GM12864 (cell line): ENCODE measurements at regions not wholly inside any gene's neighbourhood (a gene's known extent, or its start where the extent isn't known, plus 50 kb on each side); places are given as distances from the start of the nearest gene placed in this dataset.

Experiments
- DNase-seq: peaks from one replicate; pipeline ENCODE4 v3.0.0-alpha.2; 2011; ENCODE audit warnings: low read depth
- H3K4me3 ChIP-seq: 2 replicates; pipeline ENCODE4 v1.5.1; 2011; ENCODE audit warnings: mild to moderate bottlenecking, low read depth, low read length, control low read depth
- TF ChIP-seq, protein P1 (sequence below): IDR thresholded peaks from 2 replicates; pipeline ENCODE4 v1.5.1; 2011; ENCODE audit warnings: low read depth, mild to moderate bottlenecking, moderate library complexity, low read length, control low read depth, inconsistent platforms; ENCODE audit errors: missing control alignments

DNA sequence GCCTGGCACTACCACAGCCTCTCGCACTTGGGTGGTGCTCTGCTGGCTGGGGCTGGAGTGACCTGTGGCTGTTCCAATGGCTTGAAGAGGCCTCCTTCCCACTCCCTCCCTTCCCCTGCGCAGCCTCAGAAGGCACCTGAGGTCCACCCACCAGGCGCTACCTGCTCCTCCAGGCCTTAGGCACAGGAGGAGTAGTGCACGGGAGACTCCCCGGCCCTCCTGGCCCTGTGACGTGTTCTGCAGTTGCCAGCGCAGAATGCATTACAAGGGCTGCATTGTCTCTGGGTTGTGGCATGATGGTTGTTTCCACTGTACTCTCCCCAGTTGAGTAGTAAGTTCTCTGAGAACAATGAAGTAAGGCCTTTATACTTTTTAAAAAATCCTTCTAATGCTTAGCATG lies 128.6 kb downstream of the TEX29 start:
- no peak for DNase-seq
- no peak overlapping the region for H3K4me3 ChIP-seq
- TF ChIP-seq, protein P1, sequence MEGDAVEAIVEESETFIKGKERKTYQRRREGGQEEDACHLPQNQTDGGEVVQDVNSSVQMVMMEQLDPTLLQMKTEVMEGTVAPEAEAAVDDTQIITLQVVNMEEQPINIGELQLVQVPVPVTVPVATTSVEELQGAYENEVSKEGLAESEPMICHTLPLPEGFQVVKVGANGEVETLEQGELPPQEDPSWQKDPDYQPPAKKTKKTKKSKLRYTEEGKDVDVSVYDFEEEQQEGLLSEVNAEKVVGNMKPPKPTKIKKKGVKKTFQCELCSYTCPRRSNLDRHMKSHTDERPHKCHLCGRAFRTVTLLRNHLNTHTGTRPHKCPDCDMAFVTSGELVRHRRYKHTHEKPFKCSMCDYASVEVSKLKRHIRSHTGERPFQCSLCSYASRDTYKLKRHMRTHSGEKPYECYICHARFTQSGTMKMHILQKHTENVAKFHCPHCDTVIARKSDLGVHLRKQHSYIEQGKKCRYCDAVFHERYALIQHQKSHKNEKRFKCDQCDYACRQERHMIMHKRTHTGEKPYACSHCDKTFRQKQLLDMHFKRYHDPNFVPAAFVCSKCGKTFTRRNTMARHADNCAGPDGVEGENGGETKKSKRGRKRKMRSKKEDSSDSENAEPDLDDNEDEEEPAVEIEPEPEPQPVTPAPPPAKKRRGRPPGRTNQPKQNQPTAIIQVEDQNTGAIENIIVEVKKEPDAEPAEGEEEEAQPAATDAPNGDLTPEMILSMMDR, result no peak

DNA sequence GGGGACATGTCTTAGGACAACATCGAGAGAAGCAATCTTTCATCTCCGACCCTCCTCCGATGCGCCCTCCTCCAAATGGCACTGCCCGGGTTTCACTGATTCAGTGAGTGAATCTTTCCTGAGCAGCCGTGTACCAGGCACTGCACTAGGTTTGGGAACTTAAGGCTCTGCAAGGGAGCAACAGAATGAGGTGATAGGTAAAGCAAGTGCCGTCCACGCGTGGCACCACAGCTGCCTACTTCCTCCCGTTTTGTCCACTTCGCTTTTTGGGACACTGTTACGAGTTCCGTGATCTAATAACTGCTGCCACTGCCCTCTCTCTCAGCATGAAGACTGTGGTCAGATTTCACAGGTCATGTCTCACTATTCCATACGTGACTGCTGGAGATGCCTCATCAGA lies 131.0 kb downstream of the TEX29 start:
- TF ChIP-seq, protein P1, result no peak
- H3K4me3 ChIP-seq, result no peak overlapping the region
- DNase-seq, result no peak

DNA sequence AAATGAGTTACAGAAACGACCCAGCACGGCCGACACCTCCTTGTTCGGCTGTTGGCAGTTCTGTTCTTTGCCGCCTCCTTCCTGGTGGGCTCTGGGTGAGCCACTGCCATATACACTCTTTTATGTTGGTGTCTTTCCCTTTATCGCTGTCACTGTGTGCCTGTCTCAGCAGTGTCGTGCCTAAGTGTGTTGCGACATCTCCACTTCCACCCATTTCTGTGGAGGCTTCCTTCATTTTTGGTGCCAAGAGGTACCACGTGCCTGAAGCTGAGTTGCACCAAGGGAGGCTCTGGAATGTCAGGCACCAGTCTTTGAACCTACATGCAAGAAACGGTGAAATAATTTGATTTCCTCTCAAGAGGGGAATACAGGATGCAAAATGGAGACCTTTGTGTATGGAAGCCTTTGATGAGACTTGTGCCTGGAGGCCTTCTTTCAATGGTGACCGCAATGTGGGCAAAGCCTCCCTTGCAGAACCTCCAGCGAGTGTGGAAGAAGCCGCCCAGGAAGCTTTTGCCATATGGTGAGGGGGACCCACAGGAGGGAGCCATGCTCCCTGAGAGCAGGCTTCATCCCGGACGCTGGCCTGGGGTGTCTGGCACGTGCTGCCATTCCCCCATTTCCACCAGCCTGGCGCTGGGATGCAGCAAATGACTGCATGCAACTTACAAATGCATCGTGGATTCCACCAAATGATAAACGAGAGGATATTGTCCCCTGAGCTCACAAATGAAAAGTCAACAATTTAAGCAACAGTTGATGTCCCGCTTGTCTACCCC lies 136.2 kb downstream of the TEX29 start:
- no peak overlapping the region for H3K4me3 ChIP-seq
- no peak for DNase-seq

DNA sequence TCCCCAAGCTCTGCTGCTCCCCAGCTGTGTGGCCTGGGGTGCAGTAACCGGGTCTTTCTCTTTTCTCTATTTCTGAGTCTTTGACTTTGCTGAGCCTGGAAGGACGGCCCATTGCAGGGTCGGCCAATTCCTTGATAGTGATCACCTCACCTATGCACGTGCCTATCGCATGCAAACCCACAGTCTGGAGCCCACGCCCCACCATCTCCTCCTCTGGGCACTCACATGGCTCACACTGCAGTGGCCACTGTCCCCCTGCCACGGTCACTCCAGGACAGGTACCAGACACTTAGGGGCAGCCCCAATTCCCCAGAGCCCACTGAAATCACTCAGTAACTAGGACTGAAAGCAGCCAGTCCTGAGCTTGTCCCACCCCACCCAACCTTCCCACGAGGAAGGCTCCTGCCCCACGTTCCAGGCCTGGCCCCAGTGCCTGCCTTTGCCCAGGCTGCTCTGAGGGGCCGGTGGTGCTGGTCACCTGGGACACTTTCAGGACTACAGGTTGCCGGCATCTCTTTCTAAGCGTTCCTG lies 137.6 kb downstream of the TEX29 start:
- no peak overlapping the region for H3K4me3 ChIP-seq
- no peak for DNase-seq
- TF ChIP-seq, protein P1, result no peak

More for the DNA sequence above, 136.2 kb downstream of the TEX29 start:
- TF ChIP-seq, protein P1, result no peak

DNA sequence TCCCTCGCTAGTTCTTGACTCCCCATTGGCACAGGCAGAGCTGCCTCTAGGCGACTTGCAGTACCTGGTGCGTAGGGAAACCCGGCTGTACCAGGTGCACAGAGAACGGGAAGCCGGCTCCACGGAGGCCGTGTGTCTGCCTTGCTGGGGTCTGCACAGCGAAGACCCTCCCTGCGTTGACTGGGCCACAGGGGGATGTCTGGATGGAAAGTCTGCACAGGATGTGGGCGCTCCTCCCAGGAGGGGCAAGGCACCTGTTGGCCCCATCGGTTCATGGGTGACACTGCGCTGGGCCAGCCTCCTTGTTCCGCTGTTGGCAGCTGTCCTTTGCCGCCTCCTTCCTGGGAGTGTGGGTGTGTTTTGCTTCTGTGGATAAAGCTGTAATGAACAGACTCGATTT lies 138.3 kb downstream of the TEX29 start:
- TF ChIP-seq, protein P1, result no peak
- H3K4me3 ChIP-seq, result no peak overlapping the region

GRCh38 chr13:111459803-111460547 lies 139.5 kb downstream of the TEX29 start:
- no peak for DNase-seq
- no peak overlapping the region for H3K4me3 ChIP-seq
- TF ChIP-seq, protein P1, result no peak

More for the DNA sequence above, 138.3 kb downstream of the TEX29 start:
- no peak for DNase-seq
